Fibroblast of skin of right quadriceps (primary cell): ENCODE measurements at regions not wholly inside any gene's neighbourhood (a gene's known extent, or its start where the extent isn't known, plus 50 kb on each side); places are given as distances from the start of the nearest gene placed in this dataset.

Source experiments
- DNase-seq: peaks from one replicate; pipeline ENCODE4 v3.0.0-alpha.2; 2013

GRCh38 chr10:124263726-124264125, 155.0 kb downstream of the OAT start:
- DNase-seq, result no peak

GRCh38 chr10:124262971-124263370, 155.8 kb downstream of the OAT start:
- DNase-seq, result no peak

GRCh38 chr10:124262234-124262865, 156.4 kb downstream of the OAT start:
- DNase-seq, result no peak

- DNase-seq, result peak; percentile 5
Observed at GRCh38 chr10:124259139-124259825, 159.4 kb downstream of the OAT start.

GRCh38 chr10:124257781-124258180, 160.9 kb downstream of the OAT start:
- DNase-seq, result no peak

- no peak for DNase-seq
Observed at GRCh38 chr10:124256151-124256550, 162.6 kb downstream of the OAT start.

GRCh38 chr10:124255556-124255955, 162.2 kb upstream of the CHST15 start:
- no peak for DNase-seq

GRCh38 chr10:124254490-124254889, 161.1 kb upstream of the CHST15 start:
- no peak for DNase-seq

GRCh38 chr10:124253006-124253405, 159.6 kb upstream of the CHST15 start:
- DNase-seq, result no peak

GRCh38 chr10:124252097-124252715, 158.8 kb upstream of the CHST15 start:
- DNase-seq, result no peak

GRCh38 chr10:124251317-124252065, 158.1 kb upstream of the CHST15 start:
- DNase-seq, result no peak

- no peak for DNase-seq
Observed at GRCh38 chr10:124250506-124250905, 157.1 kb upstream of the CHST15 start.

GRCh38 chr10:124249812-124250432, 156.5 kb upstream of the CHST15 start:
- no peak for DNase-seq

GRCh38 chr10:124249196-124249595, 155.8 kb upstream of the CHST15 start:
- no peak for DNase-seq

GRCh38 chr10:124248056-124249045, 155.0 kb upstream of the CHST15 start:
- DNase-seq, result no peak

GRCh38 chr10:124245806-124246440, 152.5 kb upstream of the CHST15 start:
- DNase-seq, result no peak

GRCh38 chr10:124245191-124245590, 151.8 kb upstream of the CHST15 start:
- DNase-seq, result no peak

GRCh38 chr10:124244256-124244877, 151.0 kb upstream of the CHST15 start:
- DNase-seq, result no peak

- no peak for DNase-seq
Observed at GRCh38 chr10:124243702-124244121, 150.3 kb upstream of the CHST15 start.

GRCh38 chr10:124242791-124243190, 149.4 kb upstream of the CHST15 start:
- no peak for DNase-seq

GRCh38 chr10:124242365-124242764, 149.0 kb upstream of the CHST15 start:
- no peak for DNase-seq
